ENCODE measurements at regions not wholly inside any gene's neighbourhood (a gene's known extent, or its start where the extent isn't known, plus 50 kb on each side); places are given as distances from the start of the nearest gene placed in this dataset.

DNA sequence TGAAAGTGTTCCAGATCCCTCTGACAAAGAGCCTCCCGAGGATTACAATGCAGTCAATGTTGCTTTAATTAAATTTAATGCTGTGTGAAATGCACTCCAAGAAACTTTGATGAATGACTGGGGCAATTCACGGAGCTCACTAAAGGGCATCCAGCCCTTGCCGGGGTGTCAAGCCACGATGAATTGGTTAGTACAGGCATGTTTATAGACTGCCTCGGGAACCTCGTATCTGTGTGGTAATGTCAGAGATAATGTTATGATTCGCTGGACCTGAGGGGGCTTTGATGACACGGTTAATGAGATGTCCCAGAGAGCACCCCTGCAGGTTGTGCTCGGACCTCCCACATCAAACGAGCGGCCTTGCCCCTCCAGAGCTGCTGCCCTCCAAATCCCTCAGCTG, 428.8 kb downstream of the NKX6-1 start:
- TF ChIP-seq CTCF (IDR thresholded peaks at IDR 0.05; ENCODE audit: low read depth, low read length) (no peak), EZH2phosphoT487 (IDR thresholded peaks at IDR 0.05; ENCODE audit: low read depth) (no peak)

Measured in OCI-LY3 (cell line).